ENCODE measurements at regions not wholly inside any gene's neighbourhood (a gene's known extent, or its start where the extent isn't known, plus 50 kb on each side); places are given as distances from the start of the nearest gene placed in this dataset.
"Not testable (repeated sequence)": the region's sequence is repeated elsewhere in the genome, so short reads cannot be mapped to it uniquely, and the experiment has no call there.

DNA sequence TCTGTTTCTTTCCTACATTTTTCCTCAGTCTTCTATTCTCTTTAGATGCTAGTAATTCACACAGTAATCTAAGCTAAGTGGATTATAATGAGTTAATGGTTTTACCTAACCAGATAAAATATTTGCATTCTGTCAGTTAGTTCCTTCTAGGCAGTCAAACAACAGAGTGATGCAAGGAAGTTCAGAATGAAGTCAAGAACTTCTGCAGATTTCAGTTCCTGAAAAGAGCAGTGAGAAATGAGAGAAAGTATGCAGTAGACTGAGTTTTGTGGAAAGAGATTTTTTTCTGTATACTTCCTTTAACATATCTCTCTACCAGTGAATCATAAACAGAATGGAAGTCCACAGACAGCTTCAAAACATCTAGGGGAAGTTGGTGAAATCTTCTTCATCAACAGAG, 774.0 kb upstream of the POU3F4 start:
- no peak for DNase-seq

DNA sequence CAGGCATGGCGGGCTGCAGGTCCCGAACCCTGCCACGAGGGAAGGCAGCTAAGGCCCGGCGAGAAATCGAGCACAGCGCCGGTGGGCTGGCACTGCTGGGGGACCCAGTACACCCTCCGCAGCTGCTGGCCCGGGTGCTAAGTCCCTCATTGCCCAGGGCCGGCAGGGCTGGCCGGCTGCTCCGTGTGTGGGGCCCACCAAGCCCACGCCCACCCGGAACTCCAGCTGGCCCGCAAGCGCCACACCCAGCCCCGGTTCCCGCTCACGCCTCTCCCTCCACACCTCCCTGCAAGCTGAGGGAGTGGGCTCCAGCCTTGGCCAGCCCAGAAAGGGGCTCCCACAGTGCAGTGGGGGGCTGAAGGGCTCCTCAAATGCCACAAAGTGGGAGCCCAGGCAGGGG, 769.8 kb upstream of the POU3F4 start:
- DNase-seq, result not testable (repeated sequence)

DNA sequence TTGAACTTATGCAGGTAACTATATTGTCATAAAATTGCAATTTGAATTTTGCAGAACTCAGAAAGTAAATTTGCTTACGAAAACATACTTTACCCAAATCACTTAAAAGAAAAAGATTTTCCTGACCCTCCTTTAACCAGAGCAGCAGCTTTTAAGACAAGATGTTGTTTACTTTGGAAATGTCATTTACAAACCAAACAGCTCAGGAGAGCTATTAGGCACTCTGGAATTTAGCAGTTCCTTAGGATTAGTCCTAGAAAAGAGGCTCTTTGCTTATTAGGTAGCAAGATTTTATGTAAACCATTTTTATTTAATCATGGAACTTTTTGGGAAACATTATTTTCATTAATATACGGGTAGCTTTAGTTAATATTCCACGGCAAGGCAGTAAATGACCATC, 765.7 kb upstream of the POU3F4 start:
- no peak for DNase-seq

DNA sequence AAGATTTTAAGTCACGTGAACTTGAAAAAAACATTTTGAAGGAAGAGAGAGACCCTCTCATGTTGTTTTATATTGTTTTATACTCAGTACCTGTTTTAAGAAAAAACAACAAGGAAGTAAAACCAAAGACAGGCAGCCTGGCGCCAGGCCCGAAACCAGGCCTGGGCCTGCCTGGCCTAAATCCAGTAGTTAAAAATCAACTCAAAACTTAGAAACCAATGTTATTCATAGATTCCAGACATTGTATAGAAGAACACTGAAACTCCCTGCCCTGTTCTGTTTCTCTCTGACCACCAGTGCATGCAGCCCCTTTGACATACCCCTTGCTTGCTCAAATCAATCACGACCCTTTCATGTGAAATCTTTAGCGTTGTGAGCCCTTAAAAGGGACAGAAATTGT, 762.4 kb upstream of the POU3F4 start:
- DNase-seq, result not testable (repeated sequence)

DNA sequence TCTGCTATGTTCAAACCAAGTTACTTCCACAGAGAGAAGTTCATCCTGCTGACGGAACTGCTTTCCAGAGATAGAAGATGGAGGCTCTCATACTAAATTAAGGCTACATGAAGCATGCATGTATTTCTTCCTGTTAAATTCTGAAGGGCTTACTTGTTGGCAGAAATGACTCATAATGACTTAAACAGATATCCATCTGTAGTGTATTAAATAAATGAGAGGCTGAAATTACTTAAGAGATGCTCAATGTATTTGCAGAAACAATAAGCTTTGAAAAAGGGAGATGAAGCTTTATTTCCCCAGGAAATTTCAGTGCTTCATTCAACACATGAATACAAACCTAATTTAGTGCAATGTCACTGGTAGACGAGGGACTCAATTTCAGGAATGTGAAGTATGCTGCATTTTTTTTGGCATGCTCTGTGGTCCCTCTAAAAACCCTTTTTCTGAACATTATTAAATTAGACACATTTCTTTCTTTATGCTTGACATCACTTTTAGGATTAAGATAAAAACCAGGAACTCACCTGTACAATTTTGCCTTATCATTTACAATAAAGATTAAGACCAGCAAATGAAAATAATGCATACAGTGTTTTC, 759.1 kb upstream of the POU3F4 start:
- DNase-seq, result no peak

DNA sequence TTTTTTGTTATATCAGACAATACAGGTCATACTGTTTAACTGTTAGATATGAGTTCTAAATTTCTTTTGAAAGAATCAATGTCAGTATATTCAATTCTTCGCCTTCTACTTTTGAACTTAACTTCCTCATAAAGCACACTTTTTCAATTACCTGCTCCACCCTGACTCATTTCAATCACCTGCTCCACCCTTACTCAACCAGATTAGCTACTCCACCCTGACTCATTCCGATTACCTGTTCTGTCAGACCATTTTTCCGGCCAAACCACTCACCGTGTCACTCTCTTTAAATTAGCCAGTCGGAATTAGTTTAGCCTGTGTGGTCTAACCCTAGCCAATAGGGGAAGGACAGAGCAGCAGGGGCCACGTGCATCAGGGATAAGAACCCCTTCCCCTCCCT, 751.8 kb upstream of the POU3F4 start:
- DNase-seq, result no peak

DNA sequence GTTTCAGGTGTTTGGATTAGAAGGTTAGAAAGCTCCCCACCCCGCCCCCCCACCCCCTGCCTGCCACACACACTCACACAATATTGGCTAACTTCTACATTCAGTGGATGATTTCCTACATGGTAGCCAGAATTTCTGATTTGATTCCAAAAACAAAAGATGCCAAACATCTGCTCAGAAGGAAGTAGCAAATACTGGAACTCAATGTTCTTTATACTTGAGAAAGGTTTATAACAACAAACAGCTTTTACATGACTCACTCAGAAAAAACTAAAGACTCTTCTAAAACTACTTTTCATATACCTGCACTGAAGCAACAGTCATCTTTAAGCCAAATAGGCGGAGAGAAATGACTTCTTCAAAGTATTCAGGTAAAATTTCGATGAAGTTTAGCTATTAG, 750.5 kb upstream of the POU3F4 start:
- no peak for DNase-seq

DNA sequence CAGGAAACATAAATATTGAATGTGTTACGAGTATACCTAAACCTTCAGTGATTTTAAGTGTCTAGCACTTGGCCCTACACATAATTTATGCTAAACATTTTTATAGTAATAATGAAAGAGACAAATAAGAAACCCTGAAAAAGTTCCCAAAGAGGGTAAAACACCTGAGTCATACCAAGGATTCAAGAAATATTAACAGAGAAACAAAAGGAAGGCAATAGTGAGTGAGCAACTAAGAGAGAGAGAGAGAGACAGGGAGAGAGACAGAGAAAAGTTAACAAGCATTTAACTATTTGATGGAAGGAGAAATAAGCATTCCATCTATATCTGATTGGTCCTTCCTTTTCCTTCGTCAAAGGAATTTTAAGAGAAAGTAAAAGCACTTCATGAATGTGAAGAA, 743.6 kb upstream of the POU3F4 start:
- DNase-seq, result no peak

DNA sequence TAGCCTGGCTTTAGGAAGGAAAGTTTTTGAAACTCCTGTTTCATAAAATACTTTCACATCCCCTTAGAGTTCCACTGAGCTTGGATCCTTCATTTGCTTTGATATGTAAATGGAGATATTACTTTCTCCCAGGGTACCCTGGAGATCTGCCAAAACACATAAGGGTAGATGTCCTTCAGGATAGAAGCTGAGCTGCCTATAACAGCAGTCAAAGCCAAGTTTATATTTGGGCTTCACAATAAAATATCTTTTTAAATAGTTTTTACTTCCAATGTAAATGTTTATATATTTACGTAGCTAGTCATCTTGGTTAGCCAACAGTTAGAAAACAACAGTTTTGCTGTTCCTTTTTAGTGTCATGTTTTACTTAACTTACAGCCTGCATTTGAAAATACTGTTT, 742.3 kb upstream of the POU3F4 start:
- no peak for DNase-seq

DNA sequence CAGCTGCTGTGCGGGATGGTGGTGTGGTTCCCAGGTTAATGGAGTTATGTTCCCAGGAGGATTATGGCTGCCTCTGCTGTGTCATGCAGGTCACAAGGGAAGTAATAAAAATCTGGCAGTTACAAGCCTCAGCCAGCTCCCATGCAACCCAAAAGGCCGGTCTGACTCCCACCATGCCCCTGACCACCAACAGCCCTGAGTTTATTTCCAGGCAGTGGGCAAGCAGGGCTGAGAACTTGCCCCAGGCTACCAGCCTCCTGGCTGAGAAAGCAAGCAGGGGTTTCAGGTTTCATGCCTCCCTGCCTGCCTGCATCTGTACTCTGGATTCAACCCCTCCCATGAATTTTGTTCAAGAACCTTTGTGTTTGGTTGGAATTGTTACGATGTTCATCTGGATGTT, 732.7 kb upstream of the POU3F4 start:
- DNase-seq, result no peak

DNA sequence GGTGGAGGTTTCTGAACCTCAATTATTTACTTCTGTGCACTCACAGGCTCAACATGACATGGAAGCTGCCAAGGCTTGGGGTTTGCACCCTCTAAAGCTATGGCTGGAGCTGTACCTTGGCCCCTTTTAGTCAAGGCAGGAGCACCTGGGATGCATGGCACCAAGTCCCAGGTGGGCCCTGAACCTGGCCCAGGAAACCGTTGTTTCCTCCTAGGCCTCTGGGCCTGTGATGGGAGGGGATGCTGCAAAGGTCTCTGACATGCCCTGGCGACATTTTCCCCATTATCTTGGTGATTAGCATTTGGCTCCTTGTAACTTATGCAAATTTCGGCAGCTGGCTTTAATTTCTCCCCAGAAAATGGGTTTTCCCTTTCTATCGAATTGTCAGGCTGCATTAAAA, 726.1 kb upstream of the POU3F4 start:
- DNase-seq, result no peak

DNA sequence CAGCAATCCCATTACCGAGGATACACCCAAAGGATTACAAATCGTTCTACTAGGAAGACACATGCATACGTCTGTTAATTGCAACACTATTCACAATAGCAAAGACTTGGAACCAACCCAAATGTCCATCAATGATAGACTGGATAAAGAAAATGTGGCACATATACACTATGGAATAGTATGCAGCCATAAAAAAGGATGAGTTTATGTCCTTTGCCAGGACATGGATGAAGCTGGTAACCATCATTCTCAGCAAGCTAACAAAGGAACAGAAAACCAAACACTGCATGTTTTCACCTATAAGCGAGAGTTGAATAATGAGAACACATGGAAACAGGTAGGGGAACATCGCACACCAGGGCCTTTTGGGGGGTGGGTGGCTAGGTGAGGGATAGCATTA, 695.2 kb upstream of the POU3F4 start:
- not testable (repeated sequence) for DNase-seq

DNA sequence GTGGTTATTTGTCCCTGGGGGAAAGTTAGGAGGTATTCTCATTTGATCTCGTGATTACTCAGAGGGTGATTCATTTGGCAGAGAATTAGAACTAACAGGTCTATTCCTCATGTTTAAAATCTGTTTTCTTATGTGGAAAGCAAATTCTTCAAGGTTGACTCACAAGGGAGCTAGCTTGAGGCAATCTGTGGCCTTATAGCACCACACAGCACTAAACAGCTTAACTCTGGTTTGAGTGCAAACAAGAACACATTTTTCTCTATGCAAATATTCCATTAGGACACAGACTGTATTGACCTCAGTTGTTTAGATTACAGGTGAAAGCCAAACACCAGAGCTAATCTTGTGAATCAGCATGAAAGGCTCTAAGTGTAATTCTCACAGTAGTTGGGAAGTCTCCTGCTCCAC, 694.4 kb upstream of the POU3F4 start:
- no peak for DNase-seq

DNA sequence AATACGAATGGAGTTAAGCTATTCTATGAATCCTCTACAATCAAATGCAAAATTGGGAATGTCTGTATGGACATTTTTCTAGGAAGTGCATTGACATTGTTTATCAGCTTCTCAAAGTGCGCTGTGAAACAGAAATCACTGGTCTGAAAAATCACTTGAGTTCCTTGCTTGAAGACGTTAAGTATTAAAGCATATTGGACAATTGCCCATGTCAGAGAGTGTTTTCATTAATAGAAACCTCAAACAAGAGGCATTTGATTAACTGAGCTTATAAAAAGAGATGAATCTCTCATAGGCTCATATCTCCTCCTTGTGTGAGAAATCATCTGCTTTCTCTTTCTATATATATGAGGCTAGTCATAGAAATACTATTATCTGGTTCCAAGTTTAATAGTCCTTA, 692.1 kb upstream of the POU3F4 start:
- no peak for DNase-seq

DNA sequence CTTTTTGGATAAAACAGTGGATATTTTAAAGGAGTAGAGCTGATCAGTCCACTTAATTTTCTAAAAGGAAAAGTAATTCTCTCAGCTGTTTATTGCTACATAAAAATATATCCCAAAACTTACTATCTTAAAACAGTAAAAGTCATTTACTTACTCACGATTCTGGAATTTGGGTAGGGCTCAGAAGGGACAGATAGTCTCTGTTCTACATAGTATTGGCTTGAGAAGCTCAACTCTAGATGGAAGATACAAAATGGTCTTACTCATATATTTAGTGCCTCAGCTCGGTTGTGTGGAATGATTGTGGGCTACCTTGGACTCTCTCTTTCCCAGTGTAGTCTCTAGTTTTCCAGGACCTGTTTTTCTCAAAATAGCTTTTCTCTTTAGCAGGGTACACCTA, 691.5 kb upstream of the POU3F4 start:
- no peak for DNase-seq

DNA sequence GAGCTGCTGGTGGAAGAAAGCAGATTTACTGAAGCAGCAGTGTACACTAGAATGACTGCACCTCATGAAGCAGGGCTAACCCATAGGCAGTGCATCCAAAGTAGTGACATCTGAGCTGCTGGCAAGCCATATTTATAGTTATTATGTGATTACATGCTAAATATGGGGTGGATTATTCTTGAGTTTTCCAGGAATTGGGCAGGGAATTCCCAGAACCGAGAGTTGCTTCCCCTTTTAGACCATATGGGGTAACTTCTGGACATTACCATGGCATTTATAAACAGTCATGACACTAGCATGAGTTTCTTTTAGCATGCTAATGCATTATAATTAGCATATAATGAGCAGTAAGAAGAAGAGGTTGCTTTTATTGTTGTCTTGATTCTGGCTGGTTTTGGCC, 665.8 kb upstream of the POU3F4 start:
- DNase-seq, result no peak

DNA sequence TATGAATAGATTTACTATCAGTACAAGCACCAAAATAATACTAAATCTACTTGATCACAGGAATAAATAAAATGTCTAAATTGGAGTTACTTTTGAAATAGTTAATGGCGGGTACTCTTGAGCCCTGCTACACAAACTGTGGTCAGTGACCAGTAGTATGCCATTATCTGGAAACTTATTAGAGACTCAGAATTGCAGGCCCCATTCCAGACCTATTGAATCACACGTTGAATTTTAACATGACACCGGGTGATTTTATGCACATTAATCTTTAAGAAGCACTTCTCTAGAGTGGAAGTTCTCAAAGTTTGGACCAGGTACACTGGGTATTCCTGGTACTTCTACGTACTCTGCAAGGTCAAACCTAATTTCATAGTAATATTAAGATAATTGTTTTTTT, 660.0 kb upstream of the POU3F4 start:
- no peak for DNase-seq
